ENCODE measurements at regions not wholly inside any gene's neighbourhood (a gene's known extent, or its start where the extent isn't known, plus 50 kb on each side); places are given as distances from the start of the nearest gene placed in this dataset.

DNA sequence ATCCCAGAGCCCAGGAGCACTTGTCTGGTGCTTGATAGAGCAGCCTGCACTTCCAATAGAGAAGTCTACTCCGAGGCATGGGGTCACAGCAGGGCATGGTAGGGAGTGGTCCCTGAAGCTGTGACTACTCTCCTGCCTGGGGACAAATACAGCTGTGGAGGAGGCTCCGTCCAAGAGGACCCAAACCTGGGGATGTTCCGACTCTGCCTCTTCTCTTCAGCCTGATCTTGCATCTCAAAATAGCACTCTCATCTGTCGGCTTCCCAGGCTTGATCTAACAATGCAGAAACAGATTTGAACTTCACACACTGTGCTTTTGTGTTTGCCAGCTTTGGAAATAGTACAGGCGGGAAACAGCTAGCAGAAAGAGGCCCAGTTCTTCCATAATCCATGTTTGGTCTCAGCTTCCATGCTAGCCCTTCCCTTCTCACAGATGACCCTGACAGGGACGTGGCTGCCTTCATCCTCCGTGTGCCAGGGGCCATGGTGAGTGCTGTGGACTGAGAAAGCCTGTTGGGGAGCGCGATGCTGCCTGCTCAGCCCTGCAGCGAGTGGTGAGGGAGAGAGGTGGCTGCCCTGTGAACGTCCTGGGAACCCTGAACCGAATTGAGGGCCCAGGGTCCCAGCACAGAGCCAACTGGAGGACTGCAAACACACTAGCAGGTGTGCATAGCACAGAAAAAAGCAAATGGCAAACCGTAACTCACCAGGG, 150.3 kb upstream of the GPR12 start:
- no peak overlapping the region for H3K4me3 ChIP-seq (ENCODE audit: low read depth, low read length)
- no peak for DNase-seq (ENCODE audit: low read depth)
- TF ChIP-seq, protein P1, sequence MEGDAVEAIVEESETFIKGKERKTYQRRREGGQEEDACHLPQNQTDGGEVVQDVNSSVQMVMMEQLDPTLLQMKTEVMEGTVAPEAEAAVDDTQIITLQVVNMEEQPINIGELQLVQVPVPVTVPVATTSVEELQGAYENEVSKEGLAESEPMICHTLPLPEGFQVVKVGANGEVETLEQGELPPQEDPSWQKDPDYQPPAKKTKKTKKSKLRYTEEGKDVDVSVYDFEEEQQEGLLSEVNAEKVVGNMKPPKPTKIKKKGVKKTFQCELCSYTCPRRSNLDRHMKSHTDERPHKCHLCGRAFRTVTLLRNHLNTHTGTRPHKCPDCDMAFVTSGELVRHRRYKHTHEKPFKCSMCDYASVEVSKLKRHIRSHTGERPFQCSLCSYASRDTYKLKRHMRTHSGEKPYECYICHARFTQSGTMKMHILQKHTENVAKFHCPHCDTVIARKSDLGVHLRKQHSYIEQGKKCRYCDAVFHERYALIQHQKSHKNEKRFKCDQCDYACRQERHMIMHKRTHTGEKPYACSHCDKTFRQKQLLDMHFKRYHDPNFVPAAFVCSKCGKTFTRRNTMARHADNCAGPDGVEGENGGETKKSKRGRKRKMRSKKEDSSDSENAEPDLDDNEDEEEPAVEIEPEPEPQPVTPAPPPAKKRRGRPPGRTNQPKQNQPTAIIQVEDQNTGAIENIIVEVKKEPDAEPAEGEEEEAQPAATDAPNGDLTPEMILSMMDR (IDR thresholded peaks at IDR 0.05; ENCODE audit: control insufficient read depth, extremely low read depth, insufficient read depth), result no peak

DNA sequence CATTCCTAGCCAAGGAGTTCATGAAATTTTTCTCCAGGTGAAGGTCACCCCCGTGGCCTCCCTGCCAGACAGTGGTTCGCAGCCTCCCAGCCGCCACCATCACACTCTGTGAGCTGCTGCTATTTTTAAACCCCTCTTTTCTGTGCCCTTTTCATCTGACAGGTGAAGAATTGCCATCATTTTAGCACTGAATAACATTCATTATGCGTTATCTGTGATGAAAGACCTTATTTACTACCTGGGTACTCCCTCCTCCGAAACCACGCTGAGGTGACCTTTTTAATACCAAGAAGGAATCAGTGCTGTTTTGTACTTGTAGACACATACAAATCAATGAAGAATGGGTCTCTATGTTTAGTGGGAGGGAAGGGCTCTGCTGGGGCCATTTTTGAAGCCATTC, 148.9 kb upstream of the GPR12 start:
- TF ChIP-seq, protein P1 (IDR thresholded peaks at IDR 0.05; ENCODE audit: control insufficient read depth, extremely low read depth, insufficient read depth), result no peak
- no peak for DNase-seq (ENCODE audit: low read depth)
- no peak overlapping the region for H3K4me3 ChIP-seq (ENCODE audit: low read depth, low read length)

DNA sequence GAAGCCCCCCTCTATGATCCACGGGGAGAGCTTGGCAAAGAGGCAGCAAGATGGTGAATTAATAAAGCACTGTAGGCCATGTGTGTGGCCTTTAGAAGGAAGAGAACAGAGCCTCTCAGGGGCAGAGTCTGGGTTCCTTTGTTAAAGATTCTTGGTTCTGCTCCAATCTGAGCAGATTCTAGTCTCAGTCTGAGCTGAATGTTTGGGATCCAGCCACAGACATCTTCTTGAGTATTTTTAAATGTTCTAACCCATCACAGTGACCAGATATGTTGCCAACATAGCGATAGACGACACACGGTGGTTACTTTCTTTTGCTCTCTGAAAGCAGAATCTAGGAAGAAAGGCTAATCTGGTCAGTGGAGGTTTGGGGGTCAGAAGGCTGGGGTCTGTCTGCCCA, 147.5 kb upstream of the GPR12 start:
- no peak overlapping the region for H3K4me3 ChIP-seq (ENCODE audit: low read depth, low read length)
- DNase-seq (ENCODE audit: low read depth), result no peak
- TF ChIP-seq, protein P1 (IDR thresholded peaks at IDR 0.05; ENCODE audit: control insufficient read depth, extremely low read depth, insufficient read depth), result no peak

DNA sequence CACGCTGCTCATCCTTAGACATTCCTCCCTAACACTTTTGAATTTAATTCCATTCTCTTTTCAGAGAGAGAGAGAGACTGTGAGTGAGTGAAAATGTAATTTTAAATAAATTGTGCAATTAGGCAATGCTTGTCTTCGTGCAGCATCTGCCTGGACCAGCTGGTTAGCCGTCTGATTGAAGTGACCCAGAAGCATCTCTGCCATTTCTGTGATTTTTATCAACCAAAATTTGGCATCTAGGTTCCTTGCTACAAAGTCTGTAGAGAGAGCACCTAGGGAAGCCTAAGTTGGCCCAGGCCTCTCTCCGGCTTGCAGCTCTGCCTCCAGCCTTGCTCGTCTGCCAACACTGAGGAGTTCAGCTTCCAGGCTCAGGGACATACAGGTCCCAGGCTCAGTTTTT, 138.6 kb upstream of the GPR12 start:
- no peak overlapping the region for H3K4me3 ChIP-seq (ENCODE audit: low read depth, low read length)
- TF ChIP-seq, protein P1 (IDR thresholded peaks at IDR 0.05; ENCODE audit: control insufficient read depth, extremely low read depth, insufficient read depth), result no peak
- DNase-seq (ENCODE audit: low read depth), result no peak

DNA sequence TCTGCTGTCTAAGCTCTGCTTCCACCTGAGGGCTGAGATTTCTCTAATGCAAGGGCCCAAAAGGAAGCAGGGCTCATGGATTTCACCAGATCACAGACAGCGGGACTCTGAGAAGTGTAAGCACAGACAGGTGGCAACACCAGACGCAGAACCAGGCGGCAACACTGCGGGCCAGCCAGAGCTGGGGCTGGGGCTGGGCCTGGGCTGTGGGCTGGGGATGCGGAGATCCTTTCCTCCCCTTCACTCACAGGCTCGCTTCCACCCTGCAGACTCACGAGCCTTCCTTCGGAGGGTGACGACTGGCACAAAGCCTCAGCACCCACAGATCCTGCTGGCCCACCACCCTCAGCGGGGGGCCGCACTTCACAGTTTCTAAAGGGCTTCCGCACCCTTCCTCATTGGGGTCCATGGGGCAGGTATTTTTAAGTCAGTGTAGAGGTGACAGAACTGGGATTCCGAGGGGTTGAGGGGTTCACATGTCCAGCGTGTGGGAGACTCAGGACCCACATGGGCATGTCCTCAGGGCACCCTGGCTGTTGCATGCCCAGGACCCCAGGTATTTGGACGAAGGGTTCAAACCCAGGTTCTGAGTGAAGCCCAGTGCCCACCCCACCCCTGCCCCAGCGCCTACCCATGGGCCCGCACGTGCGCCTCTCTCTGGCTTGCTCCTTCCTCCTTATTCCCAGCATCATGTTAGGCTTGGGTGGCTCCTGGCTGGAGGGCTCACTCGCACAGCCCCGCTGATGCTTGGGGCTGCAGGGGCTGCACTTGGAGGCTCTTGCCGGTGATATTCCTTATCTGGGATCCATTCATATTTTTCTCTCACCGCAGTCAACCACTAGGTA, 137.3 kb upstream of the GPR12 start:
- no peak overlapping the region for H3K4me3 ChIP-seq (ENCODE audit: low read depth, low read length)
- no peak for DNase-seq (ENCODE audit: low read depth)
- TF ChIP-seq, protein P1 (IDR thresholded peaks at IDR 0.05; ENCODE audit: control insufficient read depth, extremely low read depth, insufficient read depth), result no peak

DNA sequence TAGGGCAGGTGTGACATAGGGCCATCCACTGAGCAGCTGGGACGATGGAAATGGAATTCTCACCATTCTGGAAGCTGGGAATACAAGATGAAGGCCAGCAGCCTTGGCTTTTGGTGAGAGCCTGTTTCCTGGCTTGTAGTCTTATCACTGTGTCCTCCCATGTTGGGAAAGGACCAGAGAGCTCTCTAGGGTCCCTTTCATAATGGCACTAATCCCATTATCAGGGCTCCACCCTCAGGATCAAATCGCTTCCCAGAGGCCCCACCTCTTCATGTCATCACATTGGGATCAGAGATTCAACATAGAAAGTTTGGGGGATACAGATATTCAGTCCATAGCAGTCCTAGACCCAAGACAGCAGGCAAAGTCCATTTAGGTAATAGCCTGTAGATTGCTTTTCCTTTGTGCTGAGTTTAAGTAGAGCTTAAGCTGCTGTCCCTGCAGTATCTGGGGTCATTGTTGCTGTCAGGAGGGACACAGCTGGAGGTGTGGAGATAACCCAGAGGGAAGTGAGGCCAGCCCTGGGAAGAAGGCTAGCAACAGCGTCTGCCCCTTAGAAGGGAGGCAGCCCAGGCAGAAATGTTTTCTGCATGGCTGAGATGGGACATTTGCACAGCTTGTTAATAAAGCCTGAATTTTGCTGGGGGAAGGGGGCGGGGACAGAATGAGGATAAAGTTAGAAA, 136.5 kb upstream of the GPR12 start:
- no peak overlapping the region for H3K4me3 ChIP-seq (ENCODE audit: low read depth, low read length)
- TF ChIP-seq, protein P1 (IDR thresholded peaks at IDR 0.05; ENCODE audit: control insufficient read depth, extremely low read depth, insufficient read depth), result no peak
- DNase-seq (ENCODE audit: low read depth), result no peak
